HL-60 (cell line): ENCODE measurements at regions not wholly inside any gene's neighbourhood (a gene's known extent, or its start where the extent isn't known, plus 50 kb on each side); places are given as distances from the start of the nearest gene placed in this dataset.

ENCODE experiments used
- DNase-seq, 2 experiments: peaks; one replicate each; pipeline ENCODE4 v3.0.0-alpha.2; 2010 to 2020; ENCODE audit warnings: low read depth in 1 of 2, low spot score in 1 of 2
- H3K27ac ChIP-seq: fragments of 250-450 bp; sonication (Bioruptor Pico); replicated peaks from 2 replicates; pipeline ENCODE4 v1.5.1; 2020; ENCODE audit warnings: mild to moderate bottlenecking, moderate library complexity
- H3K27me3 ChIP-seq: fragments of 250-450 bp; sonication (Bioruptor Pico); 2 replicates; pipeline ENCODE4 v1.5.1; 2021; ENCODE audit warnings: mild to moderate bottlenecking, moderate library complexity; ENCODE audit not compliant: insufficient read depth, poor library complexity, severe bottlenecking
- H3K4me3 ChIP-seq: replicated peaks from 2 replicates; pipeline ENCODE4 v1.5.1; 2011; ENCODE audit warnings: mild to moderate bottlenecking, control low read depth, low read length; ENCODE audit not compliant: insufficient read depth
- GABPA ChIP-seq: IDR thresholded peaks from 2 replicates; pipeline ENCODE4 v1.6.1; 2012; ENCODE audit warnings: low read depth
- POLR2AphosphoS5 ChIP-seq: IDR thresholded peaks from 2 replicates; pipeline ENCODE4 v1.6.1; 2012; ENCODE audit warnings: low read depth
- REST ChIP-seq: IDR thresholded peaks from 2 replicates; pipeline ENCODE4 v1.6.1; 2012; ENCODE audit warnings: low read depth; ENCODE audit not compliant: insufficient replicate concordance
- SPI1 ChIP-seq: IDR thresholded peaks from 2 replicates; pipeline ENCODE4 v1.6.1; 2012; ENCODE audit warnings: low read depth, mild to moderate bottlenecking, borderline replicate concordance
- TF ChIP-seq, protein P1 (sequence below): IDR thresholded peaks from one replicate; pipeline ENCODE4 v1.5.1; 2011; ENCODE audit warnings: low read length, control low read depth, inconsistent platforms; ENCODE audit not compliant: insufficient read depth

DNA sequence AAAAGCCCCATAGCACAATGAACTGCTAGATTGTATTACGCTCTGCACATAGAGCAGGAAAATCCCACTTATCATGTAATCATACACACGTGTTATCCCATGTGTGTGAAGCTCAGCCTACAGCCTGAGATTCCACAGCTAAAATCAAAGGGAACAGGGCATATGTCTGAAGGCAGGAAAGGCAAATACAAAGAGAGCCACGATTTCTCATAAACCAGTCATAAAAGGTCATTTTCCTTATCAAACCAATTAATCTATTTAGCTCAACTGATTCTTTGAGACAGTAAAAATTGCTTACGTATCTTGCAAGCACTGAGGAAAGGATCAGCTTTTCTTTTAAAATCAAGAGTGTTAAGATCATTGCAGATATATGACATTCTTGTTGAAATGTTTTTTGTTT lies 199.5 kb upstream of the TBL1XR1 start:
- no peaks in the 10 kb centered on the region for H3K27me3 ChIP-seq
- no peak overlapping the region for H3K4me3 ChIP-seq
- no peak for TF ChIP-seq REST
- no peak for TF ChIP-seq GABPA
- TF ChIP-seq, protein P1, sequence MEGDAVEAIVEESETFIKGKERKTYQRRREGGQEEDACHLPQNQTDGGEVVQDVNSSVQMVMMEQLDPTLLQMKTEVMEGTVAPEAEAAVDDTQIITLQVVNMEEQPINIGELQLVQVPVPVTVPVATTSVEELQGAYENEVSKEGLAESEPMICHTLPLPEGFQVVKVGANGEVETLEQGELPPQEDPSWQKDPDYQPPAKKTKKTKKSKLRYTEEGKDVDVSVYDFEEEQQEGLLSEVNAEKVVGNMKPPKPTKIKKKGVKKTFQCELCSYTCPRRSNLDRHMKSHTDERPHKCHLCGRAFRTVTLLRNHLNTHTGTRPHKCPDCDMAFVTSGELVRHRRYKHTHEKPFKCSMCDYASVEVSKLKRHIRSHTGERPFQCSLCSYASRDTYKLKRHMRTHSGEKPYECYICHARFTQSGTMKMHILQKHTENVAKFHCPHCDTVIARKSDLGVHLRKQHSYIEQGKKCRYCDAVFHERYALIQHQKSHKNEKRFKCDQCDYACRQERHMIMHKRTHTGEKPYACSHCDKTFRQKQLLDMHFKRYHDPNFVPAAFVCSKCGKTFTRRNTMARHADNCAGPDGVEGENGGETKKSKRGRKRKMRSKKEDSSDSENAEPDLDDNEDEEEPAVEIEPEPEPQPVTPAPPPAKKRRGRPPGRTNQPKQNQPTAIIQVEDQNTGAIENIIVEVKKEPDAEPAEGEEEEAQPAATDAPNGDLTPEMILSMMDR, result no peak
- TF ChIP-seq SPI1, result no peak
- no peak for TF ChIP-seq POLR2AphosphoS5
- no peak for DNase-seq
- no peak overlapping the region for H3K27ac ChIP-seq

- Histone ChIP-seq H3K4me3 (no peak overlapping the region), H3K27ac (no peak overlapping the region), H3K27me3 (no peaks in the 10 kb centered on the region)
- TF ChIP-seq GABPA, result no peak
- TF ChIP-seq, protein P1, result no peak
- DNase-seq, result no peak
These were observed 204.1 kb upstream of the TBL1XR1 start for GRCh38 chr3:177401375-177401774.

DNA sequence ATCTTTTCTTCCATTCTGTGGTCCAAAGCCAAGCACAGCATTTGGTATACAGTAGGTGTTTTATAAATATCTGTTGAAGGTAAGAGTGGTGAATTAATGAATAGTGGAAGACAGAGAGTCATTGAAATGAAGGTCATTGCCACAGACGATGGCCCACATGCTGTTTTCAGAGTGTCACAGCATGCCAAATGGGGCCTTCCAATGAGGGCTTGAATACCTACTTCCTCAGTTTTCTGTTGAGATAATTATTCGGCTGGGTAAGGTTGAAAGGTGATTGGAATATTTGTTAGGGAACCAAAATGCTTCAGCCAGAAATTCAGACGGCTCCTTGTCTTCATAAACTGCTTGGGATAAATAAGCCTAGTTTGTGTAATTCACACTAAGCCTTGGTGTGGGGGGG lies 205.3 kb upstream of the TBL1XR1 start:
- H3K27me3 ChIP-seq, result no peaks in the 10 kb centered on the region
- H3K4me3 ChIP-seq, result no peak overlapping the region
- TF ChIP-seq, protein P1, result no peak
- TF ChIP-seq SPI1 (no peak), GABPA (no peak), POLR2AphosphoS5 (no peak), REST (no peak)
- no peak overlapping the region for H3K27ac ChIP-seq
- DNase-seq, result no peak

DNA sequence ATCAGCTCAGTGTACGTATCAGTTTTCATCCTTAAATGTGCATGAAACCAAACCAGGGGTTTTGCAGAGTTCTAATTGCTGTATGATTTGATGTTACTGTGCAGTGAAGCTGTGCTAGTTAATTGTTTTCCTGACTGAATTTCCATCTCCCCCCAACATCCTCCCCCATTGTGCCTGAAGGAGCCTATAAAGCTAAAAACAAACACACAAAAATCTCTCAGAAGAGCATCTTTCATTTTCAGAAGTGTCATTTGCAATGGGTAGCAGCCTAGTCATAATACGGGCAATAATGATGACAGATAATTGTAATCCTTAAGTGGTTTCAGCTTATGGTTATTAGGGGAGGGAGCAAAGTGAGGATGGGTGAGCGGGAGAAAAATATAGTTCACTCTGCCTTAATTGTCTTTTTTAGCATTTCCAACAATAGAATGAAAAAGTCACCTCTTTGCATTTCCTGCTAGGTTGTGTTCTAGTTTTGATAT lies 207.9 kb upstream of the TBL1XR1 start:
- H3K4me3 ChIP-seq, result no peak overlapping the region
- H3K27me3 ChIP-seq, result no peaks in the 10 kb centered on the region
- H3K27ac ChIP-seq, result no peak overlapping the region
- no peak for TF ChIP-seq REST
- TF ChIP-seq, protein P1, result no peak
- no peak for TF ChIP-seq POLR2AphosphoS5
- TF ChIP-seq GABPA, result no peak
- TF ChIP-seq SPI1, result no peak
- DNase-seq, result no peak
